A549 (cell line): ENCODE measurements at regions not wholly inside any gene's neighbourhood (a gene's known extent, or its start where the extent isn't known, plus 50 kb on each side); places are given as distances from the start of the nearest gene placed in this dataset.

Source experiments
- ATAC-seq, 2 experiments: fragments of 200-7000 bp in 1 of 2; fragments of >200 bp in 1 of 2; cut with Nextera tagmentation in 1 of 2; cut with Tn5 transposase in 1 of 2; 3 replicates each; pipeline versions ENCODE4 v1.8.0 to v1.9.1; 2018 to 2020; ENCODE audit warnings: mild to moderate bottlenecking in 1 of 2, moderate library complexity in 1 of 2
- CTCF ChIA-PET: fragments of 300-600 bp; sonication (Branson Sonifier 250); formaldehyde crosslinking; extraction: SDS; loops from one replicate; lab custom pipeline; 2021; ENCODE audit warnings: antibody characterized with exemption, inconsistent platforms; lab: Yijun Ruan, JAX
- POLR2A ChIA-PET: fragments of 350-600 bp; formaldehyde crosslinking; extraction: SDS; loops from one replicate; lab custom pipeline; 2021; ENCODE audit warnings: antibody characterized with exemption, inconsistent platforms; lab: Yijun Ruan, JAX
- DNase-seq, 2 experiments: peaks; one replicate each; pipeline versions ENCODE4 v3.0.0 to v3.0.0-alpha.2; 2011 to 2016; ENCODE audit warnings: low read depth in 1 of 2, low spot score in 1 of 2
- FAIRE-seq: peaks from 2 replicates; lab custom pipeline; 2011; peaks lifted over from hg19 to GRCh38; lab: Jason Lieb, UNC
- H3K27ac ChIP-seq, 2 experiments: fragments of >200 bp; sonication (Bioruptor Twin); formaldehyde crosslinking; 3 replicates each; pipeline ENCODE4 v1.5.1; 2016 to 2017
- H3K4me1 ChIP-seq: fragments of >200 bp; sonication (Bioruptor Twin); formaldehyde crosslinking; 3 replicates; pipeline ENCODE4 v1.6.1; 2016
- H3K4me2 ChIP-seq: fragments of >200 bp; sonication (Bioruptor Twin); formaldehyde crosslinking; 3 replicates; pipeline ENCODE4 v1.6.1; 2016
- H3K4me3 ChIP-seq: fragments of >200 bp; sonication (Bioruptor Twin); formaldehyde crosslinking; 3 replicates; pipeline ENCODE4 v1.5.1; 2016
- H3K9me3 ChIP-seq: fragments of >200 bp; sonication (Bioruptor Twin); formaldehyde crosslinking; 3 replicates; pipeline ENCODE4 v1.6.1; 2016
- ATOH8 ChIP-seq: fragments of 250-450 bp; sonication (Bioruptor Pico); IDR thresholded peaks from 2 replicates; pipeline ENCODE4 v1.5.0; 2020; ENCODE audit warnings: low read depth, mild to moderate bottlenecking, moderate library complexity
- BHLHE40 ChIP-seq: IDR thresholded peaks from 2 replicates; pipeline ENCODE4 v1.6.1; 2012; ENCODE audit warnings: low read depth, low read length, inconsistent platforms
- CTCF ChIP-seq: fragments of >200 bp; sonication (Bioruptor Twin); formaldehyde crosslinking; IDR thresholded peaks from 3 replicates; pipeline ENCODE4 v1.5.1; 2016
- E2F6 ChIP-seq: IDR thresholded peaks from 2 replicates; pipeline ENCODE4 v1.6.1; 2012; ENCODE audit warnings: low read depth, borderline replicate concordance
- EHMT2 ChIP-seq: fragments of 200-600 bp; sonication (generic); IDR thresholded peaks from 2 replicates; pipeline ENCODE4 v1.6.1; 2016; ENCODE audit warnings: antibody characterized with exemption, low read depth, mild to moderate bottlenecking, moderate library complexity
- FOSB ChIP-seq: fragments of 250-450 bp; sonication (Bioruptor Pico); IDR thresholded peaks from 2 replicates; pipeline ENCODE4 v1.5.0; 2020; ENCODE audit warnings: mild to moderate bottlenecking, moderate library complexity
- HMGXB4 ChIP-seq: fragments of 250-450 bp; sonication (Bioruptor Pico); IDR thresholded peaks from 2 replicates; pipeline ENCODE4 v1.5.0; 2021; ENCODE audit warnings: mild to moderate bottlenecking, moderate library complexity, borderline replicate concordance
- HOXB13 ChIP-seq: fragments of 250-450 bp; sonication (Bioruptor Pico); IDR thresholded peaks from 2 replicates; pipeline ENCODE4 v1.5.0; 2020; ENCODE audit warnings: low read depth, mild to moderate bottlenecking, moderate library complexity
- JUN ChIP-seq, 2 experiments: fragments of >200 bp; sonication (Bioruptor Twin); formaldehyde crosslinking; IDR thresholded peaks; 2 replicates in 1 of 2; 3 replicates in 1 of 2; pipeline ENCODE4 v1.6.1; 2016 to 2017
- JUNB ChIP-seq: fragments of >200 bp; sonication (Bioruptor Twin); formaldehyde crosslinking; IDR thresholded peaks from 2 replicates; pipeline ENCODE4 v1.6.1; 2016
- MAFK ChIP-seq: fragments of 450-650 bp; IDR thresholded peaks from 2 replicates; pipeline ENCODE4 v1.6.1; 2014; ENCODE audit not compliant: partially characterized antibody
- MAX ChIP-seq: IDR thresholded peaks from 2 replicates; pipeline ENCODE4 v1.6.1; 2012
- MYC ChIP-seq: IDR thresholded peaks from 2 replicates; pipeline ENCODE4 v1.6.1; 2012; ENCODE audit warnings: mild to moderate bottlenecking, inconsistent platforms, low read length, improper control_type of control experiment, borderline replicate concordance
- NFE2L2 ChIP-seq: fragments of 150-350 bp; conservative IDR thresholded peaks from 2 replicates; pipeline ENCODE4 v1.6.1; 2014; ENCODE audit warnings: low read length
- NPAS2 ChIP-seq: fragments of 250-450 bp; sonication (Bioruptor Pico); IDR thresholded peaks from 2 replicates; pipeline ENCODE4 v1.8.0; 2022; ENCODE audit warnings: mild to moderate bottlenecking, moderate library complexity, borderline replicate concordance
- NR3C1 ChIP-seq: fragments of >200 bp; sonication (Bioruptor Twin); formaldehyde crosslinking; IDR thresholded peaks from 3 replicates; pipeline ENCODE4 v1.6.1; 2017
- PBX3 ChIP-seq: IDR thresholded peaks from 2 replicates; pipeline ENCODE4 v1.6.1; 2012
- PHF8 ChIP-seq: fragments of 200-600 bp; sonication (generic); IDR thresholded peaks from 2 replicates; pipeline ENCODE4 v1.6.1; 2016; ENCODE audit warnings: low read depth, mild to moderate bottlenecking, antibody characterized with exemption, moderate library complexity, borderline replicate concordance
- POLR2A ChIP-seq: IDR thresholded peaks from 2 replicates; pipeline ENCODE4 v1.6.1; 2012; ENCODE audit warnings: mild to moderate bottlenecking, low read length
- POLR2AphosphoS2 ChIP-seq: conservative IDR thresholded peaks from 2 replicates; pipeline ENCODE4 v1.6.1; 2012; ENCODE audit warnings: low read length, improper control_type of control experiment, inconsistent platforms
- RARB ChIP-seq: fragments of 250-450 bp; sonication (Bioruptor Pico); IDR thresholded peaks from 2 replicates; pipeline ENCODE4 v1.8.0; 2021; ENCODE audit warnings: mild to moderate bottlenecking, moderate library complexity
- RCOR1 ChIP-seq: fragments of 150-350 bp; IDR thresholded peaks from 2 replicates; pipeline ENCODE4 v1.6.1; 2014; ENCODE audit warnings: antibody characterized with exemption, low read length, low read depth
- RFX5 ChIP-seq: fragments of 450-650 bp; IDR thresholded peaks from 2 replicates; pipeline ENCODE4 v1.7.1; 2014; ENCODE audit warnings: antibody characterized with exemption, mild to moderate bottlenecking, moderate library complexity
- TFCP2L1 ChIP-seq: fragments of 250-450 bp; sonication (Bioruptor Pico); IDR thresholded peaks from 2 replicates; pipeline ENCODE4 v1.5.0; 2021; ENCODE audit warnings: mild to moderate bottlenecking
- ZSCAN20 ChIP-seq: fragments of 250-450 bp; sonication (Bioruptor Pico); IDR thresholded peaks from 2 replicates; pipeline ENCODE4 v1.8.0; 2022; ENCODE audit warnings: mild to moderate bottlenecking, moderate library complexity
- WGBS: methylation state at CpG from one replicate; pipeline ENCODE4 v1.1.6; 2017; ENCODE audit errors: missing lambda C conversion rate; 5-methylcytosine and 5-hydroxymethylcytosine counted together

GRCh38 chr7:42790196-42790595 is 121.7 kb downstream of the C7orf25 start:
- Histone ChIP-seq H3K4me3 (no peak overlapping the region), H3K9me3 (no peaks in the 10 kb centered on the region), H3K4me1 (no peaks in the 10 kb centered on the region), H3K4me2 (no peak overlapping the region)
- CTCF ChIA-PET: no interaction called here
- FAIRE-seq: no peak
- DNase-seq: no peak
- no peak for ATAC-seq
- TF ChIP-seq NFE2L2 (no peak), RARB (CRISPR knock-in tag) (no peak), MAX (no peak), ATOH8 (CRISPR knock-in tag) (no peak), MAFK (no peak), E2F6 (no peak), BHLHE40 (no peak), HOXB13 (CRISPR knock-in tag) (no peak), NR3C1 (no peak), POLR2AphosphoS2 (no peak), PHF8 (no peak), EHMT2 (no peak), PBX3 (no peak), JUNB (no peak), TFCP2L1 (CRISPR knock-in tag) (no peak), POLR2A (no peak), NPAS2 (CRISPR knock-in tag) (no peak), MYC (no peak)
- TF ChIP-seq, all 56 proteins: peak for 0
- no peak overlapping the region for H3K27ac ChIP-seq
- 5% methylated on average over 1 of the region's 1 CpG for WGBS
- POLR2A ChIA-PET: no interaction called here

- TF ChIP-seq JUN (IDR thresholded peaks at IDR 0.05) (no peak), BHLHE40 (no peak), RFX5 (no peak), NR3C1 (no peak), MAX (no peak), RCOR1 (no peak), CTCF (no peak), ZSCAN20 (no peak), ATOH8 (CRISPR knock-in tag) (no peak), HMGXB4 (no peak), RARB (CRISPR knock-in tag) (no peak), POLR2AphosphoS2 (no peak), FOSB (CRISPR knock-in tag) (no peak), E2F6 (no peak)
- CTCF ChIA-PET: no interaction called here
- DNase-seq: no peak
- no peak overlapping the region for H3K4me3 ChIP-seq
- no peak overlapping the region for H3K4me2 ChIP-seq
- no peaks in the 10 kb centered on the region for H3K4me1 ChIP-seq
- no peak for FAIRE-seq
- no peaks in the 10 kb centered on the region; the same call in 2 of the 3 replicates for H3K9me3 ChIP-seq
- no peak overlapping the region for H3K27ac ChIP-seq
- POLR2A ChIA-PET: no interaction called here
- WGBS: 30% methylated on average over 4 of the region's 4 CpGs
- ATAC-seq: no peak
These were observed 137.4 kb downstream of the C7orf25 start for GRCh38 chr7:42774436-42774835.
